Common myeloid progenitor, CD34-positive (primary cell): ENCODE measurements at regions not wholly inside any gene's neighbourhood (a gene's known extent, or its start where the extent isn't known, plus 50 kb on each side); places are given as distances from the start of the nearest gene placed in this dataset.
A peak's percentile ranks its signal among the peaks of the same experiment; 100 is the strongest.

Experiments
- CTCF ChIA-PET: fragments of 350-600 bp; sonication (Branson Sonifier 250); formaldehyde crosslinking; loops from one replicate; lab custom pipeline; 2021; ENCODE audit warnings: antibody characterized with exemption; lab: Charles Lee
- POLR2A ChIA-PET: fragments of 350-600 bp; sonication (Branson Sonifier 250); formaldehyde crosslinking; loops from one replicate; lab custom pipeline; 2021; ENCODE audit warnings: antibody characterized with exemption; lab: Charles Lee
- DNase-seq, 3 donors: peaks; one replicate each; pipeline versions ENCODE4 v3.0.0 to v3.0.0-alpha.2; 2013
- H3K27ac ChIP-seq, 2 experiments: 1 replicate in 1 of 2; 2 replicates in 1 of 2; pipeline ENCODE4 v1.7.0; 2013; ENCODE audit warnings: inconsistent platforms in 2 of 2, low read length in 2 of 2, mild to moderate bottlenecking in 2 of 2, low read depth in 1 of 2, moderate library complexity in 1 of 2; ENCODE audit not compliant: severe bottlenecking in 2 of 2, insufficient read depth in 1 of 2, poor library complexity in 1 of 2
- H3K27me3 ChIP-seq, 5 experiments: replicated peaks in 2 of 5; 1 replicate in 3 of 5; 2 replicates in 2 of 5; pipeline versions ENCODE4 v1.6.1 to v1.7.0; 2013; ENCODE audit warnings: low read length in 4 of 5, mild to moderate bottlenecking in 2 of 5, moderate library complexity in 2 of 5, inconsistent platforms in 1 of 5; ENCODE audit not compliant: insufficient read depth in 5 of 5, control insufficient read depth in 4 of 5
- H3K36me3 ChIP-seq, 4 experiments: 1 replicate in 2 of 4; 2 replicates in 2 of 4; pipeline versions ENCODE4 v1.6.1 to v1.7.0; 2013; ENCODE audit warnings: low read length in 3 of 4, control low read depth in 1 of 4, mild to moderate bottlenecking in 1 of 4; ENCODE audit not compliant: control insufficient read depth in 4 of 4, insufficient read depth in 4 of 4
- H3K4me1 ChIP-seq, 4 experiments: 1 replicate in 3 of 4; 2 replicates in 1 of 4; pipeline versions ENCODE4 v1.6.1 to v1.7.1; 2013; ENCODE audit warnings: low read length in 3 of 4, mild to moderate bottlenecking in 3 of 4, control low read depth in 1 of 4, inconsistent platforms in 1 of 4, moderate library complexity in 1 of 4; ENCODE audit not compliant: control insufficient read depth in 4 of 4, insufficient read depth in 4 of 4; ENCODE audit errors: control extremely low read depth in 1 of 4
- H3K4me3 ChIP-seq, 7 experiments: 1 replicate in 4 of 7; 2 replicates in 3 of 7; pipeline versions ENCODE4 v1.5.1 to v1.7.0; 2013; ENCODE audit warnings: mild to moderate bottlenecking in 7 of 7, low read length in 6 of 7, moderate library complexity in 6 of 7, inconsistent platforms in 2 of 7, low read depth in 2 of 7, control low read depth in 1 of 7; ENCODE audit not compliant: insufficient read depth in 4 of 7, control insufficient read depth in 1 of 7; ENCODE audit errors: extremely low read depth in 1 of 7
- H3K9me3 ChIP-seq, 5 experiments: 1 replicate in 4 of 5; 2 replicates in 1 of 5; pipeline versions ENCODE4 v1.6.1 to v1.7.1; 2013; ENCODE audit warnings: low read length in 4 of 5, mild to moderate bottlenecking in 2 of 5, inconsistent platforms in 1 of 5, low read depth in 1 of 5, moderate library complexity in 1 of 5; ENCODE audit not compliant: control insufficient read depth in 4 of 5, insufficient read depth in 2 of 5; ENCODE audit errors: control extremely low read depth in 1 of 5
- WGBS: methylation state at CpG from one replicate; pipeline ENCODE4 v1.1.5; 2013; ENCODE audit not compliant: insufficient coverage; 5-methylcytosine and 5-hydroxymethylcytosine counted together

- no peaks in the 10 kb centered on the region for H3K27me3 ChIP-seq
- H3K9me3 ChIP-seq: no peaks in the 10 kb centered on the region
- H3K27ac ChIP-seq: no peak overlapping the region
- 94% methylated on average over 3 of the region's 3 CpGs for WGBS
- CTCF ChIA-PET: no interaction called here
- no peak for DNase-seq
- no peaks in the 10 kb centered on the region for H3K36me3 ChIP-seq
- POLR2A ChIA-PET: no interaction called here
- H3K4me3 ChIP-seq: no peak overlapping the region
- H3K4me1 ChIP-seq: peaks cover 2 to 44% (median 24%) of the 10 kb centered on the region in 4 experiments
These were observed 158.7 kb upstream of the NR5A2 start for GRCh38 chr1:199868777-199869176.

- POLR2A ChIA-PET: no interaction called here
- no peaks in the 10 kb centered on the region for H3K27me3 ChIP-seq
- peaks cover 0 to 5% (median 2%) of the 10 kb centered on the region in 4 experiments for H3K4me1 ChIP-seq
- no peak for DNase-seq
- WGBS: 88% methylated on average over 1 of the region's 3 CpGs
- no peaks in the 10 kb centered on the region for H3K9me3 ChIP-seq
- H3K4me3 ChIP-seq: no peak overlapping the region
- CTCF ChIA-PET: no interaction called here
- H3K27ac ChIP-seq: no peak overlapping the region
- no peaks in the 10 kb centered on the region for H3K36me3 ChIP-seq
These were observed 152.2 kb upstream of the NR5A2 start for GRCh38 chr1:199875337-199875736.

- Histone ChIP-seq H3K27ac (no peak overlapping the region), H3K4me1 (peaks cover 0 to 5% (median 2%) of the 10 kb centered on the region in 4 experiments), H3K9me3 (no peaks in the 10 kb centered on the region), H3K27me3 (no peaks in the 10 kb centered on the region), H3K4me3 (no peak overlapping the region), H3K36me3 (no peaks in the 10 kb centered on the region)
- 97% methylated on average over 3 of the region's 6 CpGs for WGBS
- POLR2A ChIA-PET: no interaction called here
- CTCF ChIA-PET: no interaction called here
- DNase-seq: no peak
These were observed 151.7 kb upstream of the NR5A2 start for GRCh38 chr1:199875856-199876255.

- H3K27me3 ChIP-seq: no peaks in the 10 kb centered on the region
- H3K36me3 ChIP-seq: no peaks in the 10 kb centered on the region
- H3K4me3 ChIP-seq: no peak overlapping the region
- POLR2A ChIA-PET: no interaction called here
- H3K27ac ChIP-seq: no peak overlapping the region
- peak in 2 of 3 donors; percentile 14 to 28 for DNase-seq
- 79% methylated on average over 4 of the region's 7 CpGs for WGBS
- CTCF ChIA-PET: no interaction called here
- H3K4me1 ChIP-seq: peaks cover 0 to 5% (median 2%) of the 10 kb centered on the region in 4 experiments
- no peaks in the 10 kb centered on the region for H3K9me3 ChIP-seq
These were observed 149.8 kb upstream of the NR5A2 start for GRCh38 chr1:199877526-199878384.

GRCh38 chr1:199878823-199879222 lies 148.7 kb upstream of the NR5A2 start:
- Histone ChIP-seq H3K36me3 (no peaks in the 10 kb centered on the region), H3K4me1 (peaks cover 0 to 5% (median 2%) of the 10 kb centered on the region in 4 experiments), H3K27me3 (no peaks in the 10 kb centered on the region), H3K9me3 (no peaks in the 10 kb centered on the region), H3K4me3 (no peak overlapping the region), H3K27ac (no peak overlapping the region)
- ChIA-PET CTCF (no interaction called here), POLR2A (no interaction called here)
- WGBS: no CpG with 5 or more reads among the region's 4 CpGs
- peak in 2 of 3 donors; percentile 62 to 76 for DNase-seq

GRCh38 chr1:199898654-199899053 lies 128.9 kb upstream of the NR5A2 start:
- WGBS: no CpG with 5 or more reads among the region's 1 CpG
- DNase-seq: no peak
- H3K36me3 ChIP-seq: no peaks in the 10 kb centered on the region
- H3K4me3 ChIP-seq: no peak overlapping the region
- H3K4me1 ChIP-seq: no peaks in the 10 kb centered on the region
- H3K27ac ChIP-seq: no peak overlapping the region
- ChIA-PET POLR2A (no interaction called here), CTCF (no interaction called here)
- peaks cover 0 to 6% (median 0%) of the 10 kb centered on the region in 5 experiments for H3K9me3 ChIP-seq
- no peaks in the 10 kb centered on the region for H3K27me3 ChIP-seq

- Histone ChIP-seq H3K36me3 (no peaks in the 10 kb centered on the region), H3K4me3 (no peak overlapping the region), H3K27ac (no peak overlapping the region), H3K4me1 (no peaks in the 10 kb centered on the region), H3K27me3 (no peaks in the 10 kb centered on the region), H3K9me3 (peaks cover 0 to 6% (median 0%) of the 10 kb centered on the region in 5 experiments)
- ChIA-PET POLR2A (no interaction called here), CTCF (no interaction called here)
- no peak for DNase-seq
These were observed 126.2 kb upstream of the NR5A2 start for GRCh38 chr1:199901341-199901740.
